ENCODE measurements at regions not wholly inside any gene's neighbourhood (a gene's known extent, or its start where the extent isn't known, plus 50 kb on each side); places are given as distances from the start of the nearest gene placed in this dataset.

DNA sequence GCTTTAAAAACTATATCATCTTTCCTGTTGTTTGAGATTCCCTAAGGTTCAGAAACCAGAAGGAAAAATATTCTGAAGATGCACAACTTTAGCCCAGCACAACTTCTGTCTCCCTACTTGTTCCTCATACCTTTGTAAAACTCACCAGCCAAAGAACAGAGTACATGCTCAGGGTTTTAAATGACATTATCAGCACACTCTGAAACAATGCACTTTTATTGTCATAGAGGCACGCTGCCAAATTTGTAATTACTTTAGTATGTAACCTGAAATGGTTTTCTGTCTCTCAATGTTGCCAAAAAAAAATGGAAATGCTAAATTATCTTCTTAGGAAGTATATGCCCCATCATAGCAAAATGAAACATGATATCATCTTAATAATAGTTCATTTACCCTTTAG is 383.6 kb upstream of the CDH6 start:
- H4K20me1 ChIP-seq (ENCODE audit: insufficient read depth), result no peaks in the 10 kb centered on the region
- no peaks in the 10 kb centered on the region for H3K9me2 ChIP-seq
- WGBS (ENCODE audit: low lambda C conversion rate), result 3% methylated on average over 1 of the region's 1 CpG
- H3K4me1 ChIP-seq (ENCODE audit: control insufficient read depth in 1 of 2, insufficient read depth in 2 of 2, low read depth in 1 of 2, low read length in 1 of 2), result no peaks in the 10 kb centered on the region
- H3K4me2 ChIP-seq, result no peak overlapping the region
- no peaks in the 10 kb centered on the region for H3K36me3 ChIP-seq (replicated peaks in 1 of 2; ENCODE audit: control insufficient read depth in 1 of 2, insufficient read depth in 2 of 2, low read length in 1 of 2)
- no peak overlapping the region for H2AFZ ChIP-seq (ENCODE audit: low read depth)
- ChIA-PET POLR2A (no interaction called here), CTCF (no interaction called here)
- no peaks in the 10 kb centered on the region for H3K27me3 ChIP-seq (ENCODE audit: insufficient read depth)
- no peaks in the 10 kb centered on the region for H3K79me2 ChIP-seq (ENCODE audit: insufficient read depth)
- no peak overlapping the region for H3K9ac ChIP-seq
- TF ChIP-seq POLR2AphosphoS5 (IDR thresholded peaks at IDR 0.05; ENCODE audit: low read depth, low read length), result no peak
- DNase-seq, result no peak
- H3K27ac ChIP-seq (ENCODE audit: low read depth in 2 of 2, low read length in 1 of 2), result no peak overlapping the region
- no peaks in the 10 kb centered on the region for H3F3A ChIP-seq (replicated peaks; ENCODE audit: insufficient read depth)
- H3K4me3 ChIP-seq (ENCODE audit: low read depth in 2 of 2, low read length in 1 of 2), result no peak overlapping the region
- H3K9me3 ChIP-seq, result no peaks in the 10 kb centered on the region

DNA sequence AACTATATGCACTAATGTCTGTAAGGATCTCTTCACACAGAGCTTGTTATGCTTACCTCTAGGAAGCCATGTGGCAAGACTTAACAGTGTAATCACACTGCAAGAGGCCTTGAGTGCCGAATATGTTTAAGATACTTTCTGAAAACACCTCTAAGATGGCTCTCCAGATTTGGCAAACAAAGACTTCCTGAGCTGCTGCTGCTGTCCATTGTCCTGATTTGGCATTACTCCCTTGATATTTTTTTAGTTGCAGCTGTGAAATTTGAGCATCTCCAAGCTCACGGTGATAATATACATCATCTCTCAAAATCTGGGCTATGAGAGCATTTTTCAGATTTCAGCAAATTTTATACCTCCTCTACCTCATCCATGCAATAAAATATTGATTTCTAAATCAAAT is 384.5 kb upstream of the CDH6 start:
- DNase-seq, result no peak

DNA sequence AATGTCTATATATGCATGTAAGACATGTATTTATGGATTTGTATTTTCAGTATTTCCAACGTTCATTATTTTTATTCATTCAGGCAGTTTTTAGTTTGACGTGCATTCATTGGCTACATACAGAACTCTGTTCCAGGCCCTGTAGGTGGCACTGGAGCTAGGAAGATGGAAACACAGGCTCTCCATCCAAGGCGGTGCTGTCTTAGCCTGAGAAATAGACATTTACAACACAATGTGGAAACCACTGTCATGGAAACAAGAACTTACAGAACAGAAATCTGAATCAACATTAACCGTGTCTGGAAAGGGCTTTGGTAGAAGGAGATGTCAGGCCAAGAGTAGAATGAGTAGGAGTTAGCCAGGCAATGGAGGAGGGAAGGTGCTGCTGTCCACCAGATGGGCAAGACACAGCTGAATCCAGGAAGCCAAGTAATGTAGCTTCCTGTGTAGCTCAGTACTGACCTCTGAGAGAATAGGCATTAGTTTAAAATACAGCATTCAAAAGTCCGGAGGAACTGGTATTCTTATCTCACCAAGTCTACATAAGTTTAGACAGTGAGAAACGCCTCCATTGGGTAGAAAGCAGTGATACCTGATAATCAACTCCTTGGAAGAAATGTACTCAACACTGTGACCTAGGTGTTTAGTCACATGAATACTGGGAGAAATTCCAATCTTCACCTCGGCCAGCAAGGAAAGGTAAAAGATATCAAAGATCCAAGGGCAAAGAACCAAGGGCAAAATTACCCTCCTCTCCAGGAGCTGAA is 388.6 kb upstream of the CDH6 start:
- Histone ChIP-seq H3K4me2 (no peak overlapping the region), H3F3A (replicated peaks; ENCODE audit: insufficient read depth) (no peaks in the 10 kb centered on the region), H2AFZ (ENCODE audit: low read depth) (no peak overlapping the region), H3K79me2 (ENCODE audit: insufficient read depth) (no peaks in the 10 kb centered on the region), H3K36me3 (replicated peaks in 1 of 2; ENCODE audit: control insufficient read depth in 1 of 2, insufficient read depth in 2 of 2, low read length in 1 of 2) (no peaks in the 10 kb centered on the region), H4K20me1 (ENCODE audit: insufficient read depth) (no peaks in the 10 kb centered on the region), H3K27ac (ENCODE audit: low read depth in 2 of 2, low read length in 1 of 2) (no peak overlapping the region), H3K4me1 (ENCODE audit: control insufficient read depth in 1 of 2, insufficient read depth in 2 of 2, low read depth in 1 of 2, low read length in 1 of 2) (no peaks in the 10 kb centered on the region), H3K9ac (no peak overlapping the region), H3K27me3 (ENCODE audit: insufficient read depth) (no peaks in the 10 kb centered on the region), H3K9me2 (no peaks in the 10 kb centered on the region), H3K4me3 (ENCODE audit: low read depth in 2 of 2, low read length in 1 of 2) (no peak overlapping the region), H3K9me3 (no peaks in the 10 kb centered on the region)
- CTCF ChIA-PET, result no interaction called here
- POLR2A ChIA-PET, result no interaction called here
- no peak for DNase-seq
- WGBS (ENCODE audit: low lambda C conversion rate), result 23% methylated on average over 7 of the region's 7 CpGs
- TF ChIP-seq TEAD4 (IDR thresholded peaks at IDR 0.05; ENCODE audit: borderline replicate concordance, insufficient read depth), result no peak
- no peak for TF ChIP-seq JUND (IDR thresholded peaks at IDR 0.05)
- TF ChIP-seq MXI1 (IDR thresholded peaks at IDR 0.05; ENCODE audit: low read depth, low read length), result no peak
- TF ChIP-seq NRF1 (IDR thresholded peaks at IDR 0.05; ENCODE audit: low read depth, low read length), result no peak
- TF ChIP-seq YY1 (IDR thresholded peaks at IDR 0.05; ENCODE audit: low read depth), result no peak
- no peak for TF ChIP-seq TCF12 (IDR thresholded peaks at IDR 0.05)
- TF ChIP-seq, protein P1, sequence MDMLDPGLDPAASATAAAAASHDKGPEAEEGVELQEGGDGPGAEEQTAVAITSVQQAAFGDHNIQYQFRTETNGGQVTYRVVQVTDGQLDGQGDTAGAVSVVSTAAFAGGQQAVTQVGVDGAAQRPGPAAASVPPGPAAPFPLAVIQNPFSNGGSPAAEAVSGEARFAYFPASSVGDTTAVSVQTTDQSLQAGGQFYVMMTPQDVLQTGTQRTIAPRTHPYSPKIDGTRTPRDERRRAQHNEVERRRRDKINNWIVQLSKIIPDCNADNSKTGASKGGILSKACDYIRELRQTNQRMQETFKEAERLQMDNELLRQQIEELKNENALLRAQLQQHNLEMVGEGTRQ (IDR thresholded peaks at IDR 0.05; ENCODE audit: borderline replicate concordance, low read depth, low read length), result no peak
- TF ChIP-seq, protein P2, sequence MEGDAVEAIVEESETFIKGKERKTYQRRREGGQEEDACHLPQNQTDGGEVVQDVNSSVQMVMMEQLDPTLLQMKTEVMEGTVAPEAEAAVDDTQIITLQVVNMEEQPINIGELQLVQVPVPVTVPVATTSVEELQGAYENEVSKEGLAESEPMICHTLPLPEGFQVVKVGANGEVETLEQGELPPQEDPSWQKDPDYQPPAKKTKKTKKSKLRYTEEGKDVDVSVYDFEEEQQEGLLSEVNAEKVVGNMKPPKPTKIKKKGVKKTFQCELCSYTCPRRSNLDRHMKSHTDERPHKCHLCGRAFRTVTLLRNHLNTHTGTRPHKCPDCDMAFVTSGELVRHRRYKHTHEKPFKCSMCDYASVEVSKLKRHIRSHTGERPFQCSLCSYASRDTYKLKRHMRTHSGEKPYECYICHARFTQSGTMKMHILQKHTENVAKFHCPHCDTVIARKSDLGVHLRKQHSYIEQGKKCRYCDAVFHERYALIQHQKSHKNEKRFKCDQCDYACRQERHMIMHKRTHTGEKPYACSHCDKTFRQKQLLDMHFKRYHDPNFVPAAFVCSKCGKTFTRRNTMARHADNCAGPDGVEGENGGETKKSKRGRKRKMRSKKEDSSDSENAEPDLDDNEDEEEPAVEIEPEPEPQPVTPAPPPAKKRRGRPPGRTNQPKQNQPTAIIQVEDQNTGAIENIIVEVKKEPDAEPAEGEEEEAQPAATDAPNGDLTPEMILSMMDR (IDR thresholded peaks at IDR 0.05), result no peak
- no peak for TF ChIP-seq NFIC (IDR thresholded peaks at IDR 0.05; ENCODE audit: borderline replicate concordance)
- TF ChIP-seq GATA2 (CRISPR knock-in tag; IDR thresholded peaks at IDR 0.05), result no peak

More for the DNA sequence above, 384.5 kb upstream of the CDH6 start:
- no peak overlapping the region for H3K27ac ChIP-seq (ENCODE audit: low read depth in 2 of 2, low read length in 1 of 2)
- no peaks in the 10 kb centered on the region for H4K20me1 ChIP-seq (ENCODE audit: insufficient read depth)
- no peaks in the 10 kb centered on the region for H3K9me2 ChIP-seq
- TF ChIP-seq YY1 (IDR thresholded peaks at IDR 0.05; ENCODE audit: low read depth), result no peak
- TF ChIP-seq, protein P3, sequence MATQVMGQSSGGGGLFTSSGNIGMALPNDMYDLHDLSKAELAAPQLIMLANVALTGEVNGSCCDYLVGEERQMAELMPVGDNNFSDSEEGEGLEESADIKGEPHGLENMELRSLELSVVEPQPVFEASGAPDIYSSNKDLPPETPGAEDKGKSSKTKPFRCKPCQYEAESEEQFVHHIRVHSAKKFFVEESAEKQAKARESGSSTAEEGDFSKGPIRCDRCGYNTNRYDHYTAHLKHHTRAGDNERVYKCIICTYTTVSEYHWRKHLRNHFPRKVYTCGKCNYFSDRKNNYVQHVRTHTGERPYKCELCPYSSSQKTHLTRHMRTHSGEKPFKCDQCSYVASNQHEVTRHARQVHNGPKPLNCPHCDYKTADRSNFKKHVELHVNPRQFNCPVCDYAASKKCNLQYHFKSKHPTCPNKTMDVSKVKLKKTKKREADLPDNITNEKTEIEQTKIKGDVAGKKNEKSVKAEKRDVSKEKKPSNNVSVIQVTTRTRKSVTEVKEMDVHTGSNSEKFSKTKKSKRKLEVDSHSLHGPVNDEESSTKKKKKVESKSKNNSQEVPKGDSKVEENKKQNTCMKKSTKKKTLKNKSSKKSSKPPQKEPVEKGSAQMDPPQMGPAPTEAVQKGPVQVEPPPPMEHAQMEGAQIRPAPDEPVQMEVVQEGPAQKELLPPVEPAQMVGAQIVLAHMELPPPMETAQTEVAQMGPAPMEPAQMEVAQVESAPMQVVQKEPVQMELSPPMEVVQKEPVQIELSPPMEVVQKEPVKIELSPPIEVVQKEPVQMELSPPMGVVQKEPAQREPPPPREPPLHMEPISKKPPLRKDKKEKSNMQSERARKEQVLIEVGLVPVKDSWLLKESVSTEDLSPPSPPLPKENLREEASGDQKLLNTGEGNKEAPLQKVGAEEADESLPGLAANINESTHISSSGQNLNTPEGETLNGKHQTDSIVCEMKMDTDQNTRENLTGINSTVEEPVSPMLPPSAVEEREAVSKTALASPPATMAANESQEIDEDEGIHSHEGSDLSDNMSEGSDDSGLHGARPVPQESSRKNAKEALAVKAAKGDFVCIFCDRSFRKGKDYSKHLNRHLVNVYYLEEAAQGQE (IDR thresholded peaks at IDR 0.05; ENCODE audit: low read depth, low read length), result peak; percentile 90
- H3K27me3 ChIP-seq (ENCODE audit: insufficient read depth), result no peaks in the 10 kb centered on the region
- H2AFZ ChIP-seq (ENCODE audit: low read depth), result no peak overlapping the region
- H3K79me2 ChIP-seq (ENCODE audit: insufficient read depth), result no peaks in the 10 kb centered on the region
- H3F3A ChIP-seq (replicated peaks; ENCODE audit: insufficient read depth), result no peaks in the 10 kb centered on the region
- 0% methylated on average over 2 of the region's 2 CpGs for WGBS (ENCODE audit: low lambda C conversion rate)
- no peaks in the 10 kb centered on the region for H3K4me1 ChIP-seq (ENCODE audit: control insufficient read depth in 1 of 2, insufficient read depth in 2 of 2, low read depth in 1 of 2, low read length in 1 of 2)
- no peaks in the 10 kb centered on the region for H3K9me3 ChIP-seq
- CTCF ChIA-PET, result no interaction called here
- POLR2A ChIA-PET, result no interaction called here
- no peak overlapping the region for H3K4me3 ChIP-seq (ENCODE audit: low read depth in 2 of 2, low read length in 1 of 2)
- H3K4me2 ChIP-seq, result no peak overlapping the region
- H3K36me3 ChIP-seq (replicated peaks in 1 of 2; ENCODE audit: control insufficient read depth in 1 of 2, insufficient read depth in 2 of 2, low read length in 1 of 2), result no peaks in the 10 kb centered on the region
- H3K9ac ChIP-seq, result no peak overlapping the region

Measured in SK-N-SH (cell line).